Tibial artery (tissue), 4 donors: ENCODE measurements at regions not wholly inside any gene's neighbourhood (a gene's known extent, or its start where the extent isn't known, plus 50 kb on each side); places are given as distances from the start of the nearest gene placed in this dataset.

Experiments
- DNase-seq, 2 donors: peaks; one replicate each; pipeline ENCODE4 v3.0.0-alpha.2; 2019
- H3K27ac ChIP-seq, 2 donors: fragments of 200-600 bp; sonication (generic) in 1 of 2; 1 replicate in 1 of 2; 2 replicates in 1 of 2; pipeline ENCODE4 v1.5.1; 2018 to 2019; ENCODE audit warnings: mild to moderate bottlenecking in 1 of 2
- H3K27me3 ChIP-seq, 2 donors: fragments of 200-600 bp; sonication (generic) in 1 of 2; one replicate each; pipeline versions ENCODE4 v1.5.1 to v1.6.0; 2016 to 2019
- H3K36me3 ChIP-seq, 3 donors: fragments of 200-600 bp; sonication (generic) in 2 of 3; one replicate each; pipeline ENCODE4 v1.5.1; 2016 to 2019; ENCODE audit warnings: mild to moderate bottlenecking in 2 of 3
- H3K4me1 ChIP-seq, 4 donors: fragments of 200-600 bp; sonication (generic) in 2 of 4; 1 replicate in 3 of 4; 2 replicates in 1 of 4; pipeline ENCODE4 v1.5.1; 2016 to 2019
- H3K4me3 ChIP-seq, 2 donors: fragments of 200-600 bp; sonication (generic) in 1 of 2; 1 replicate in 1 of 2; 2 replicates in 1 of 2; pipeline ENCODE4 v1.5.1; 2018 to 2019; ENCODE audit warnings: mild to moderate bottlenecking in 2 of 2
- H3K9me3 ChIP-seq, 3 donors: fragments of 200-600 bp; sonication (generic) in 1 of 3; one replicate each; pipeline ENCODE4 v1.5.1; 2016 to 2019
- intact Hi-C: fragments of 100-400 bp; cut with DNase I; formaldehyde crosslinking; loops from one replicate; pipeline ENCODE4 v1.15.0; 2023; ENCODE audit warnings: low total_unique reads
- TF ChIP-seq, protein P1 (sequence below), 2 experiments: fragments of 200-600 bp in 1 of 2; fragments of 450-650 bp in 1 of 2; IDR thresholded peaks; one replicate each; pipeline ENCODE4 v1.5.1; 2017 to 2019; ENCODE audit warnings: antibody characterized with exemption in 2 of 2, mild to moderate bottlenecking in 1 of 2, moderate library complexity in 1 of 2

GRCh38 chr12:39178837-39179236 is 264.1 kb downstream of the KIF21A start:
- Histone ChIP-seq H3K4me3 (no peak overlapping the region), H3K4me1 (peaks cover 0 to 3% (median 0%) of the 10 kb centered on the region in 4 donors), H3K27me3 (no peaks in the 10 kb centered on the region), H3K36me3 (no peaks in the 10 kb centered on the region), H3K9me3 (no peaks in the 10 kb centered on the region), H3K27ac (no peak overlapping the region)
- DNase-seq, result no peak
- intact Hi-C loops, result no loop called here
- TF ChIP-seq, protein P1, sequence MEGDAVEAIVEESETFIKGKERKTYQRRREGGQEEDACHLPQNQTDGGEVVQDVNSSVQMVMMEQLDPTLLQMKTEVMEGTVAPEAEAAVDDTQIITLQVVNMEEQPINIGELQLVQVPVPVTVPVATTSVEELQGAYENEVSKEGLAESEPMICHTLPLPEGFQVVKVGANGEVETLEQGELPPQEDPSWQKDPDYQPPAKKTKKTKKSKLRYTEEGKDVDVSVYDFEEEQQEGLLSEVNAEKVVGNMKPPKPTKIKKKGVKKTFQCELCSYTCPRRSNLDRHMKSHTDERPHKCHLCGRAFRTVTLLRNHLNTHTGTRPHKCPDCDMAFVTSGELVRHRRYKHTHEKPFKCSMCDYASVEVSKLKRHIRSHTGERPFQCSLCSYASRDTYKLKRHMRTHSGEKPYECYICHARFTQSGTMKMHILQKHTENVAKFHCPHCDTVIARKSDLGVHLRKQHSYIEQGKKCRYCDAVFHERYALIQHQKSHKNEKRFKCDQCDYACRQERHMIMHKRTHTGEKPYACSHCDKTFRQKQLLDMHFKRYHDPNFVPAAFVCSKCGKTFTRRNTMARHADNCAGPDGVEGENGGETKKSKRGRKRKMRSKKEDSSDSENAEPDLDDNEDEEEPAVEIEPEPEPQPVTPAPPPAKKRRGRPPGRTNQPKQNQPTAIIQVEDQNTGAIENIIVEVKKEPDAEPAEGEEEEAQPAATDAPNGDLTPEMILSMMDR (IDR thresholded peaks at IDR 0.05), result no peak

DNA sequence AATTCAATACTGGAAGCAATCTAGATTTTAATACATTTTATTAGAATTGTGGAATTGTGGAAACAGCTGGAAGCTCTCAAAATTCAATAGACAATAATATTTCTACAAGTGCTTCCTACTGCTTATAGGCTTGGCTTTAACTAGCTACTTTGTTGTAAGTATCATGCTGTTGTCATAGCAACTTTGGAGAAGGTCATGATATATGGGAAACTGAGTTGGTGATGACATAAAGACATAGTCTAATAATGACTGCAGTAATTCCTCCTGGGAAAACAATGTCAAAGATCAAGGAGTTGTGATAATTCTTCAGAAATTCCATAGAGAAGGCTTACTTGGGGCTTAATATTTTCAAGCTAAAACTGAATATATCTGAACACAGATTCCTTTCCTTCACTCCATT is 266.6 kb downstream of the KIF21A start:
- no peak overlapping the region for H3K27ac ChIP-seq
- H3K27me3 ChIP-seq, result no peaks in the 10 kb centered on the region
- intact Hi-C loops, result no loop called here
- H3K4me1 ChIP-seq, result peaks cover 0 to 10% (median 2%) of the 10 kb centered on the region in 4 donors
- H3K9me3 ChIP-seq, result no peaks in the 10 kb centered on the region
- no peak overlapping the region for H3K4me3 ChIP-seq
- TF ChIP-seq, protein P1 (IDR thresholded peaks at IDR 0.05), result no peak
- no peak for DNase-seq
- H3K36me3 ChIP-seq, result no peaks in the 10 kb centered on the region

DNA sequence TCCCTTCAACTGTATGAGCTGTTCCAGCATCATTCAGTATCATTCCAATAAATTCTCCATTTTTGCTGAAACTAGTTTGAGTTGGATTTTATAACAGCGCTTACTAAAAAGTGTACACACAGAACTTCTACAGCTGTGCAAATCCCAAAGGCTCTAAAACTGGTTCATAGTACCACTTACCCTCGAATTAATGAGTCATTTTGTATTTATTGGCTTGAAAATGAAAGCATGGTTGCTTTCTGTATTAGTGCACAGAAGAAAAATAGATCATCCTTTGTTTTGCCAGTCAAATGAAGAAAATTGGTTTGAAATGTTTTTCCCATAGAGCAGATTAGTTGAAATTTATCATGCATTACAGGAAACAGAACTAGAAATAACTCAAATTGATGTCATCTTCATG is 268.3 kb upstream of the CPNE8 start:
- TF ChIP-seq, protein P1 (IDR thresholded peaks at IDR 0.05), result no peak
- no peak overlapping the region for H3K4me3 ChIP-seq
- DNase-seq, result no peak
- no peak overlapping the region for H3K27ac ChIP-seq
- intact Hi-C loops, result no loop called here
- peaks cover 0 to 10% (median 2%) of the 10 kb centered on the region in 4 donors for H3K4me1 ChIP-seq
- no peaks in the 10 kb centered on the region for H3K27me3 ChIP-seq
- no peaks in the 10 kb centered on the region for H3K9me3 ChIP-seq
- no peaks in the 10 kb centered on the region for H3K36me3 ChIP-seq

DNA sequence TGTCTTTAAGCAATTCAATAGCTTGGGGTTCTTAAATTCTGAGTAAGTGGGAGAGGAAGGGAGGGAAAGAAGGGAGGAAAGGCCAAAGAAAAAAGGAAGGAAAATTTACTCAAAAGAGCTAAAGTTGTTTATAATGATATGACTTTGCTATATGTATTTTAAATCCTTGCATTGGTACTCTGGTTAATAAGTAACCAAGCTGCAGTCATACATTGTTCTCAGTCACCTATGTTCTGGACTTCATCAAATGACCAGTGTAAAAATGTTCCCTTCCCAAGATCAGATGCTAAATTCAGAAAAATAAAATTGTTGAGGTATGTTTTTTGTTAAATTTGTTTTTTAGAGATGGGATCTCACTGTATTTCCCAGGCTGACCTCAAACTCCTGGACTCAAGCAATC is 259.9 kb upstream of the CPNE8 start:
- TF ChIP-seq, protein P1 (IDR thresholded peaks at IDR 0.05), result no peak
- H3K36me3 ChIP-seq, result no peaks in the 10 kb centered on the region
- no peaks in the 10 kb centered on the region for H3K27me3 ChIP-seq
- no peak for DNase-seq
- no peaks in the 10 kb centered on the region for H3K4me1 ChIP-seq
- H3K27ac ChIP-seq, result no peak overlapping the region
- no peaks in the 10 kb centered on the region for H3K9me3 ChIP-seq
- intact Hi-C loops, result no loop called here
- H3K4me3 ChIP-seq, result no peak overlapping the region

- H3K27me3 ChIP-seq, result no peaks in the 10 kb centered on the region
- intact Hi-C loops, result no loop called here
- no peaks in the 10 kb centered on the region for H3K36me3 ChIP-seq
- H3K4me3 ChIP-seq, result no peak overlapping the region
- TF ChIP-seq, protein P1 (IDR thresholded peaks at IDR 0.05), result no peak
- no peak overlapping the region for H3K27ac ChIP-seq
- DNase-seq, result no peak
- H3K9me3 ChIP-seq, result no peaks in the 10 kb centered on the region
- H3K4me1 ChIP-seq, result no peaks in the 10 kb centered on the region
Measured at GRCh38 chr12:39161465-39162085, 256.2 kb upstream of the CPNE8 start.
